ENCODE measurements at regions not wholly inside any gene's neighbourhood (a gene's known extent, or its start where the extent isn't known, plus 50 kb on each side); places are given as distances from the start of the nearest gene placed in this dataset.

DNA sequence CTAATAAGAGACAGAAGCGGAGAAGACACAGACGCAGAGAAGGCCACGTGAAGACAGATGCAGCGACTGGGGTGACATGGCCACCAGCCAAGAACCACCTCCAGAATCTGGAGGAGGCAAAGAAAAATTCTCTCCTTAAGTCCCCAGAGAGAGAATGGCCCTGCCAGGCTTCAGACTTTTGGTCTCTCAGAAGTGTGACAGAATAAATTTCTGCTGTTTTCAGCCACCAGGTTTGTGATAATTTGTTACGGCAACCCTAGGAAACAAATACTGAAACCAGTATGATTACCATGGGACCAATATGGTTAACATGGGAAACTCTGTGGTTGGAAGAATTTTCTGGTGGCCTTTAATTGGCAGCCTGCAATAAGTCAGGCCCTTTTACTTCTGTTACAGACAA lies 63.9 kb upstream of the DOCK9 start:
- ChIA-PET CTCF (interaction anchor here (0.9 to 3.9 kb wide), 2 partner anchors 7 to 159 kb away, joined by 3 to 43 read pairs; partner anchors contain the start of gene UBAC2), POLR2A (no interaction called here)
- DNase-seq (ENCODE audit: low read depth, low spot score) = no peak
- TF ChIP-seq, protein P1, sequence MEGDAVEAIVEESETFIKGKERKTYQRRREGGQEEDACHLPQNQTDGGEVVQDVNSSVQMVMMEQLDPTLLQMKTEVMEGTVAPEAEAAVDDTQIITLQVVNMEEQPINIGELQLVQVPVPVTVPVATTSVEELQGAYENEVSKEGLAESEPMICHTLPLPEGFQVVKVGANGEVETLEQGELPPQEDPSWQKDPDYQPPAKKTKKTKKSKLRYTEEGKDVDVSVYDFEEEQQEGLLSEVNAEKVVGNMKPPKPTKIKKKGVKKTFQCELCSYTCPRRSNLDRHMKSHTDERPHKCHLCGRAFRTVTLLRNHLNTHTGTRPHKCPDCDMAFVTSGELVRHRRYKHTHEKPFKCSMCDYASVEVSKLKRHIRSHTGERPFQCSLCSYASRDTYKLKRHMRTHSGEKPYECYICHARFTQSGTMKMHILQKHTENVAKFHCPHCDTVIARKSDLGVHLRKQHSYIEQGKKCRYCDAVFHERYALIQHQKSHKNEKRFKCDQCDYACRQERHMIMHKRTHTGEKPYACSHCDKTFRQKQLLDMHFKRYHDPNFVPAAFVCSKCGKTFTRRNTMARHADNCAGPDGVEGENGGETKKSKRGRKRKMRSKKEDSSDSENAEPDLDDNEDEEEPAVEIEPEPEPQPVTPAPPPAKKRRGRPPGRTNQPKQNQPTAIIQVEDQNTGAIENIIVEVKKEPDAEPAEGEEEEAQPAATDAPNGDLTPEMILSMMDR (IDR thresholded peaks at IDR 0.05; ENCODE audit: insufficient read depth, low read length, missing control alignments) = no peak
- H3K4me3 ChIP-seq (ENCODE audit: low read depth, low read length) = no peak overlapping the region

- POLR2A ChIA-PET = no interaction called here
Observed at GRCh38 chr13:99042521-99043250, 64.8 kb upstream of the DOCK9 start.

DNA sequence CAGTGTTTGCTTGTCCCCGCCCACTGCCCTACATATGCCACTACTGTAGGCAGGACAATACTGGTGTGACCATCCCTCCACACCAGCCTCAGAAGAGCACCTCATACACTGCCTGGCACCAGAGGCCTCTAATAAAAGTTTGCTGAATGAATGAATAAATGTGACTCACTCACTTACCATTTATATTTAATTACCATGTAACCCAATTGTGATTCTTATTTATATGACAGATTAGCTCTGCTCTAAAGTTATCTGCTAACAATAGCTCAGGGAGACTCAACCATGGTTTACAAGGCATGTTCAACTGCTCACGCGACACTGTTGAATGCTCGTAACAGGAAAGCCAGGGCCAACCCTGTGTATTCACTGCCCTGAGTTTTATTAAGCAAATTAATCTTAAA lies 66.0 kb upstream of the DOCK9 start:
- no peak for DNase-seq (ENCODE audit: low read depth, low spot score)
- no peak overlapping the region for H3K4me3 ChIP-seq (ENCODE audit: low read depth, low read length)
- POLR2A ChIA-PET = no interaction called here
- CTCF ChIA-PET = interaction anchor here (1.0 to 3.9 kb wide), 4 partner anchors 9 to 201 kb away, joined by 3 to 43 read pairs (median 6); no protein-coding TSS in a partner anchor
- TF ChIP-seq, protein P1 (IDR thresholded peaks at IDR 0.05; ENCODE audit: insufficient read depth, low read length, missing control alignments) = no peak

More at GRCh38 chr13:99042521-99043250, 64.8 kb upstream of the DOCK9 start:
- H3K4me3 ChIP-seq (ENCODE audit: low read depth, low read length) = no peak overlapping the region
- CTCF ChIA-PET = interaction anchor here (0.6 to 3.9 kb wide), 3 partner anchors 8 to 203 kb away, joined by 3 to 43 read pairs (median 3); no protein-coding TSS in a partner anchor
- DNase-seq (ENCODE audit: low read depth, low spot score) = no peak
- TF ChIP-seq, protein P1 (IDR thresholded peaks at IDR 0.05; ENCODE audit: insufficient read depth, low read length, missing control alignments) = no peak

- CTCF ChIA-PET = interaction anchor here (1.0 to 3.9 kb wide), 3 partner anchors 10 to 56 kb away, joined by 3 to 43 read pairs (median 7); no protein-coding TSS in a partner anchor
Observed at GRCh38 chr13:99044764-99045163, 66.9 kb upstream of the DOCK9 start.

GRCh38 chr13:99045396-99045795 lies 67.5 kb upstream of the DOCK9 start:
- POLR2A ChIA-PET = no interaction called here
- TF ChIP-seq, protein P1 (IDR thresholded peaks at IDR 0.05; ENCODE audit: insufficient read depth, low read length, missing control alignments) = no peak
- no peak overlapping the region for H3K4me3 ChIP-seq (ENCODE audit: low read depth, low read length)
- peak; percentile 53 for DNase-seq (ENCODE audit: low read depth, low spot score)
- CTCF ChIA-PET = interaction anchor here (2.4 to 3.9 kb wide), 2 partner anchors 11 kb away, joined by 7 to 43 read pairs; no protein-coding TSS in a partner anchor

More at GRCh38 chr13:99044764-99045163, 66.9 kb upstream of the DOCK9 start:
- H3K4me3 ChIP-seq (ENCODE audit: low read depth, low read length) = no peak overlapping the region
- TF ChIP-seq, protein P1 (IDR thresholded peaks at IDR 0.05; ENCODE audit: insufficient read depth, low read length, missing control alignments) = no peak
- POLR2A ChIA-PET = no interaction called here
- DNase-seq (ENCODE audit: low read depth, low spot score) = no peak

DNA sequence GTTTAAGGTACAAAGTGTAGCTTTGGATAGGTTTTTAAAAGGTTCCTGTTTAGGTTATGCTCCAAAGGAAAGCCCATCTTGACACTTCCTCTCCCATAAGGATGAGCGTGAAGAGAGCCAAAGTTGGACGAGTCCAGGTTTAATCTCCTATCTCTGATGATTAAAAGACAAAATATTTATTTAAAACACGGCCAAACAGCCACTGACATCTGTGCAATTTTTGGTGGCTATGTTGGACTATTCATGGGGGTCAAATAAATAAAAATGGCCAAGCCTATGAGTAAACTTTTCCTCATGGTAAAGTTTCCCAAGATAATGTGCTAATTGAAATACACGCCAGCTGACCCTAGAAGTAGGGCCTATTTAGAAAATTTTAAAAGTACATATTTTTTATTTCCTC lies 69.0 kb upstream of the DOCK9 start:
- POLR2A ChIA-PET = no interaction called here
- TF ChIP-seq, protein P1 (IDR thresholded peaks at IDR 0.05; ENCODE audit: insufficient read depth, low read length, missing control alignments) = no peak
- CTCF ChIA-PET = interaction anchor here (0.8 to 1.1 kb wide), 2 partner anchors 19 to 207 kb away, joined by 3 read pairs; no protein-coding TSS in a partner anchor
- DNase-seq (ENCODE audit: low read depth, low spot score) = no peak
- no peak overlapping the region for H3K4me3 ChIP-seq (ENCODE audit: low read depth, low read length)
